SK-N-SH (cell line): ENCODE measurements at regions not wholly inside any gene's neighbourhood (a gene's known extent, or its start where the extent isn't known, plus 50 kb on each side); places are given as distances from the start of the nearest gene placed in this dataset.

Experiments
- CTCF ChIA-PET: fragments of 300-600, 350-600 bp; formaldehyde crosslinking; extraction: SDS; loops from one replicate; lab custom pipeline; 2021; lab: Yijun Ruan, JAX
- POLR2A ChIA-PET: fragments of 350-600 bp; sonication (Branson Sonifier 250); formaldehyde crosslinking; extraction: SDS; loops from one replicate; lab custom pipeline; 2020; ENCODE audit warnings: antibody characterized with exemption, inconsistent platforms; lab: Yijun Ruan, JAX
- DNase-seq: peaks from one replicate; pipeline ENCODE4 v3.0.0; 2012
- H2AFZ ChIP-seq: fragments of 200-600 bp; sonication (generic); 2 replicates; pipeline ENCODE4 v1.8.1; 2016; ENCODE audit warnings: antibody characterized with exemption, mild to moderate bottlenecking, low read depth
- H3F3A ChIP-seq: fragments of 200-600 bp; sonication (generic); replicated peaks from 2 replicates; pipeline ENCODE3; 2016; ENCODE audit warnings: antibody characterized with exemption, mild to moderate bottlenecking; ENCODE audit not compliant: insufficient read depth
- H3K27ac ChIP-seq, 2 experiments: fragments of 200-500 bp in 1 of 2; fragments of 200-600 bp in 1 of 2; sonication (Bioruptor generic) in 1 of 2; sonication (generic), shearing (Covaris generic) in 1 of 2; 2 replicates each; pipeline versions ENCODE4 v1.5.1 to v1.6.1; 2014 to 2016; ENCODE audit warnings: low read depth in 2 of 2, inconsistent platforms in 1 of 2, low read length in 1 of 2, mild to moderate bottlenecking in 1 of 2, mixed read lengths in 1 of 2
- H3K27me3 ChIP-seq: fragments of 200-600 bp; sonication (generic), shearing (Covaris generic); 2 replicates; pipeline ENCODE4 v1.6.1; 2016; ENCODE audit warnings: mixed run types; ENCODE audit not compliant: insufficient read depth
- H3K36me3 ChIP-seq, 2 experiments: fragments of 200-500 bp in 1 of 2; fragments of 200-600 bp in 1 of 2; sonication (Bioruptor generic) in 1 of 2; sonication (generic) in 1 of 2; replicated peaks in 1 of 2; 2 replicates each; pipeline versions ENCODE3 to v1.5.1; 2014 to 2016; ENCODE audit warnings: low read length in 1 of 2, mild to moderate bottlenecking in 1 of 2; ENCODE audit not compliant: insufficient read depth in 2 of 2, control insufficient read depth in 1 of 2
- H3K4me1 ChIP-seq, 2 experiments: fragments of 200-500 bp in 1 of 2; fragments of 200-600 bp in 1 of 2; sonication (Bioruptor generic) in 1 of 2; sonication (generic), shearing (Covaris generic) in 1 of 2; 2 replicates each; pipeline versions ENCODE4 v1.5.1 to v1.6.1; 2014 to 2016; ENCODE audit warnings: low read depth in 1 of 2, low read length in 1 of 2, mixed run types in 1 of 2; ENCODE audit not compliant: insufficient read depth in 2 of 2, control insufficient read depth in 1 of 2
- H3K4me2 ChIP-seq: fragments of 200-600 bp; sonication (generic), shearing (Covaris generic); 2 replicates; pipeline ENCODE4 v1.6.1; 2017; ENCODE audit warnings: mixed run types
- H3K4me3 ChIP-seq, 2 experiments: fragments of 200-500 bp in 1 of 2; fragments of 200-600 bp in 1 of 2; sonication (Bioruptor generic) in 1 of 2; sonication (generic), shearing (Covaris generic) in 1 of 2; 2 replicates each; pipeline versions ENCODE4 v1.5.1 to v1.8.1; 2014 to 2016; ENCODE audit warnings: low read depth in 2 of 2, inconsistent platforms in 1 of 2, low read length in 1 of 2, mild to moderate bottlenecking in 1 of 2, mixed read lengths in 1 of 2, moderate library complexity in 1 of 2
- H3K79me2 ChIP-seq: fragments of 200-600 bp; sonication (generic); 2 replicates; pipeline ENCODE4 v1.8.1; 2017; ENCODE audit warnings: mild to moderate bottlenecking; ENCODE audit not compliant: insufficient read depth
- H3K9ac ChIP-seq: fragments of 200-600 bp; sonication (generic); 2 replicates; pipeline ENCODE4 v1.6.1; 2017; ENCODE audit warnings: mixed run types
- H3K9me2 ChIP-seq: fragments of 200-600 bp; sonication (generic); 2 replicates; pipeline ENCODE4 v1.6.1; 2017; ENCODE audit warnings: mixed run types
- H3K9me3 ChIP-seq: fragments of 200-600 bp; sonication (generic); 2 replicates; pipeline ENCODE4 v1.6.1; 2017; ENCODE audit warnings: mixed run types, mild to moderate bottlenecking, moderate library complexity
- H4K20me1 ChIP-seq: fragments of 200-600 bp; sonication (generic); 2 replicates; pipeline ENCODE4 v1.6.1; 2017; ENCODE audit warnings: mild to moderate bottlenecking, mixed run types; ENCODE audit not compliant: insufficient read depth
- CHD2 ChIP-seq: fragments of 150-350 bp; IDR thresholded peaks from 2 replicates; pipeline ENCODE4 v1.6.1; 2018; ENCODE audit warnings: low read length; ENCODE audit not compliant: partially characterized antibody
- CTCF ChIP-seq: fragments of 200-600 bp; sonication (generic); IDR thresholded peaks from 2 replicates; pipeline ENCODE4 v1.6.1; 2017; ENCODE audit warnings: antibody characterized with exemption, mild to moderate bottlenecking, moderate library complexity
- EP300 ChIP-seq, 2 experiments: IDR thresholded peaks; 2 replicates each; pipeline versions ENCODE4 v1.4.0 to v1.6.1; 2012; ENCODE audit warnings: borderline replicate concordance in 1 of 2, low read depth in 1 of 2, low read length in 1 of 2
- FOXJ3 ChIP-seq: sonication (generic); formaldehyde crosslinking; IDR thresholded peaks from 2 replicates; pipeline ENCODE4 v1.5.1; 2020; ENCODE audit warnings: mild to moderate bottlenecking, missing genetic modification reagents
- FOXM1 ChIP-seq: IDR thresholded peaks from 2 replicates; pipeline ENCODE4 v1.4.0; 2012; ENCODE audit warnings: low read depth, mild to moderate bottlenecking
- GABPA ChIP-seq: IDR thresholded peaks from 2 replicates; pipeline ENCODE4 v1.4.0; 2012; ENCODE audit warnings: low read depth, mild to moderate bottlenecking
- GATA2 ChIP-seq: sonication (generic); formaldehyde crosslinking; IDR thresholded peaks from 2 replicates; pipeline ENCODE4 v1.5.0; 2020; ENCODE audit warnings: mild to moderate bottlenecking, missing genetic modification reagents
- IRF3 ChIP-seq: fragments of 150-350 bp; IDR thresholded peaks from 2 replicates; pipeline ENCODE4 v1.6.1; 2016; ENCODE audit warnings: mild to moderate bottlenecking, low read depth, low read length
- MAX ChIP-seq: IDR thresholded peaks from 2 replicates; pipeline ENCODE4 v1.4.0; 2012; ENCODE audit warnings: low read depth
- NRF1 ChIP-seq: IDR thresholded peaks from 2 replicates; pipeline ENCODE4 v1.6.1; 2012; ENCODE audit warnings: low read depth, mild to moderate bottlenecking, low read length
- RCOR1 ChIP-seq: fragments of 150-350 bp; IDR thresholded peaks from 2 replicates; pipeline ENCODE4 v1.6.1; 2017; ENCODE audit warnings: antibody characterized with exemption, low read length
- REST ChIP-seq: IDR thresholded peaks from 2 replicates; pipeline ENCODE4 v1.6.1; 2012; ENCODE audit warnings: mild to moderate bottlenecking, low read depth, low read length, moderate library complexity
- TAF1 ChIP-seq: IDR thresholded peaks from 2 replicates; pipeline ENCODE4 v1.6.1; 2012; ENCODE audit warnings: low read depth, mild to moderate bottlenecking, low read length, moderate library complexity, borderline replicate concordance
- TCF12 ChIP-seq: IDR thresholded peaks from 2 replicates; pipeline ENCODE4 v1.4.0; 2012
- YY1 ChIP-seq: IDR thresholded peaks from 2 replicates; pipeline ENCODE4 v1.4.0; 2012; ENCODE audit warnings: low read depth, mild to moderate bottlenecking
- WGBS: methylation state at CpG from one replicate; pipeline ENCODE4 v1.1.6; 2017; ENCODE audit warnings: low lambda C conversion rate; 5-methylcytosine and 5-hydroxymethylcytosine counted together

- Histone ChIP-seq H3K4me1 (no peaks in the 10 kb centered on the region), H3K9ac (no peak overlapping the region), H2AFZ (no peak overlapping the region), H3K27ac (no peak overlapping the region), H3K9me3 (no peaks in the 10 kb centered on the region), H3F3A (no peaks in the 10 kb centered on the region), H3K9me2 (no peaks in the 10 kb centered on the region), H3K4me3 (no peak overlapping the region), H4K20me1 (no peaks in the 10 kb centered on the region), H3K79me2 (no peaks in the 10 kb centered on the region), H3K36me3 (no peaks in the 10 kb centered on the region), H3K4me2 (no peak overlapping the region), H3K27me3 (peaks cover 4% of the 10 kb centered on the region; the same call in 1 of the 2 replicates)
- TF ChIP-seq YY1 (no peak), TCF12 (no peak), RCOR1 (no peak), FOXJ3 (CRISPR knock-in tag) (no peak), MAX (no peak), GABPA (no peak), EP300 (IDR thresholded peaks at IDR 0.05; ENCODE audit: borderline replicate concordance in 1 of 2, low read depth in 1 of 2, low read length in 1 of 2) (no peak), REST (no peak), TAF1 (no peak), CTCF (no peak)
- CTCF ChIA-PET = no interaction called here
- no peak for DNase-seq
- POLR2A ChIA-PET = no interaction called here
- WGBS = 3% methylated on average over 1 of the region's 1 CpG
Measured at GRCh38 chr4:156261230-156261629, 307.6 kb upstream of the CTSO start.

GRCh38 chr4:156255230-156256007 lies 301.8 kb upstream of the CTSO start:
- ChIA-PET POLR2A (no interaction called here), CTCF (interaction anchor here (0.6 to 0.7 kb wide), 2 partner anchors 9 to 340 kb away, joined by 3 read pairs; no protein-coding TSS in a partner anchor)
- no peak overlapping the region for H3K4me3 ChIP-seq
- H3F3A ChIP-seq = no peaks in the 10 kb centered on the region
- H3K27ac ChIP-seq = no peak overlapping the region
- no peak overlapping the region for H2AFZ ChIP-seq
- no peaks in the 10 kb centered on the region for H3K9me3 ChIP-seq
- WGBS = 8% methylated on average over 5 of the region's 5 CpGs
- no peaks in the 10 kb centered on the region for H4K20me1 ChIP-seq
- no peak overlapping the region for H3K9ac ChIP-seq
- H3K9me2 ChIP-seq = no peaks in the 10 kb centered on the region
- H3K4me2 ChIP-seq = no peak overlapping the region
- no peaks in the 10 kb centered on the region for H3K79me2 ChIP-seq
- DNase-seq = no peak
- peaks cover 4% of the 10 kb centered on the region; the same call in 1 of the 2 replicates for H3K27me3 ChIP-seq
- no peaks in the 10 kb centered on the region for H3K36me3 ChIP-seq
- H3K4me1 ChIP-seq = no peaks in the 10 kb centered on the region
- TF ChIP-seq GATA2 (CRISPR knock-in tag) (no peak), REST (no peak), IRF3 (no peak), NRF1 (no peak), EP300 (IDR thresholded peaks at IDR 0.05; ENCODE audit: borderline replicate concordance in 1 of 2, low read depth in 1 of 2, low read length in 1 of 2) (no peak), TAF1 (no peak), FOXM1 (no peak), YY1 (no peak), CHD2 (no peak)
